ENCODE measurements at regions not wholly inside any gene's neighbourhood (a gene's known extent, or its start where the extent isn't known, plus 50 kb on each side); places are given as distances from the start of the nearest gene placed in this dataset.
A peak's percentile ranks its signal among the peaks of the same experiment; 100 is the strongest.

- no peaks in the 10 kb centered on the region for H3K36me3 ChIP-seq
- H3K4me3 ChIP-seq: no peak overlapping the region
- no peaks in the 10 kb centered on the region for H3K27me3 ChIP-seq (replicated peaks in 1 of 7)
- intact Hi-C loops (cut with DNase I; ENCODE audit: low total_unique reads): no loop called here
- no peak for DNase-seq
- 32 to 46% (median 43%) methylated on average over 3 of the region's 3 CpGs for WGBS, 5 donors
- H3K9me3 ChIP-seq: no peaks in the 10 kb centered on the region
- H3K27ac ChIP-seq: peak overlapping the region in 5 of 8 donors; percentile 13 to 70 (median 68)
- peaks cover 0 to 16% (median 3%) of the 10 kb centered on the region in 6 donors for H3K4me1 ChIP-seq
- no peak for TF ChIP-seq CTCF (IDR thresholded peaks at IDR 0.05 in 8 of 11, conservative IDR thresholded peaks at IDR 0.05 in 3 of 11)
- no peak for TF ChIP-seq POLR2A (IDR thresholded peaks at IDR 0.05)
- TF ChIP-seq POLR2AphosphoS5 (IDR thresholded peaks at IDR 0.05): no peak
Observed at GRCh38 chr5:58246461-58246944, 213.4 kb downstream of the PLK2 start.

GRCh38 chr5:58245476-58245840, 214.4 kb downstream of the PLK2 start:
- intact Hi-C loops (cut with DNase I; ENCODE audit: low total_unique reads): no loop called here
- Histone ChIP-seq H3K4me1 (peaks cover 0 to 16% (median 3%) of the 10 kb centered on the region in 6 donors), H3K27me3 (replicated peaks in 1 of 7) (no peaks in the 10 kb centered on the region), H3K36me3 (no peaks in the 10 kb centered on the region), H3K27ac (peak overlapping the region; percentile 23 to 70 (median 60)), H3K4me3 (no peak overlapping the region), H3K9me3 (no peaks in the 10 kb centered on the region)
- no peak for TF ChIP-seq CTCF (IDR thresholded peaks at IDR 0.05 in 8 of 11, conservative IDR thresholded peaks at IDR 0.05 in 3 of 11)
- no peak for TF ChIP-seq POLR2AphosphoS5 (IDR thresholded peaks at IDR 0.05)
- TF ChIP-seq POLR2A (IDR thresholded peaks at IDR 0.05): no peak
- WGBS, 5 donors: 20 to 35% (median 22%) methylated on average over 3 of the region's 3 CpGs
- DNase-seq: no peak

GRCh38 chr5:58244819-58245475, 214.9 kb downstream of the PLK2 start:
- Histone ChIP-seq H3K36me3 (no peaks in the 10 kb centered on the region), H3K9me3 (no peaks in the 10 kb centered on the region), H3K27me3 (replicated peaks in 1 of 7) (no peaks in the 10 kb centered on the region), H3K4me1 (peaks cover 0 to 16% (median 3%) of the 10 kb centered on the region in 6 donors), H3K4me3 (no peak overlapping the region), H3K27ac (peak overlapping the region; percentile 23 to 70 (median 60))
- intact Hi-C loops (cut with DNase I; ENCODE audit: low total_unique reads): no loop called here
- TF ChIP-seq POLR2A (IDR thresholded peaks at IDR 0.05) (no peak), CTCF (IDR thresholded peaks at IDR 0.05 in 8 of 11, conservative IDR thresholded peaks at IDR 0.05 in 3 of 11) (no peak), POLR2AphosphoS5 (IDR thresholded peaks at IDR 0.05) (no peak)
- DNase-seq: no peak
- WGBS, 5 donors: 30 to 52% (median 35%) methylated on average over 8 of the region's 8 CpGs

- 54 to 84% (median 79%) methylated on average over 3 of the region's 3 CpGs for WGBS, 5 donors
- TF ChIP-seq POLR2AphosphoS5 (IDR thresholded peaks at IDR 0.05) (peak in 1 of 3 donors; percentile 74), CTCF (IDR thresholded peaks at IDR 0.05 in 8 of 11, conservative IDR thresholded peaks at IDR 0.05 in 3 of 11) (no peak), POLR2A (IDR thresholded peaks at IDR 0.05) (no peak)
- intact Hi-C loops (cut with DNase I; ENCODE audit: low total_unique reads): no loop called here
Observed at GRCh38 chr5:58241389-58241788, 218.5 kb downstream of the PLK2 start.

More at GRCh38 chr5:58241389-58241788, 218.5 kb downstream of the PLK2 start:
- Histone ChIP-seq H3K36me3 (no peaks in the 10 kb centered on the region), H3K4me3 (no peak overlapping the region), H3K9me3 (no peaks in the 10 kb centered on the region), H3K27me3 (replicated peaks in 1 of 7) (no peaks in the 10 kb centered on the region), H3K27ac (peak overlapping the region in 7 of 8 donors; percentile 55 to 81 (median 71)), H3K4me1 (peaks cover 0 to 15% (median 3%) of the 10 kb centered on the region in 6 donors)
- DNase-seq: no peak

All from spleen (tissue), 11 donors.